ENCODE measurements at regions not wholly inside any gene's neighbourhood (a gene's known extent, or its start where the extent isn't known, plus 50 kb on each side); places are given as distances from the start of the nearest gene placed in this dataset.
A peak's percentile ranks its signal among the peaks of the same experiment; 100 is the strongest.

GRCh38 chr12:60935981-60936761 lies 1324.0 kb upstream of the USP15 start:
- no peak for DNase-seq

GRCh38 chr12:60947533-60947932 lies 1312.7 kb upstream of the USP15 start:
- DNase-seq: no peak

GRCh38 chr12:60967128-60967527 lies 1293.1 kb upstream of the USP15 start:
- DNase-seq: no peak

- peak; percentile 4 for DNase-seq
Measured at GRCh38 chr12:60977966-60978365, 1282.2 kb upstream of the USP15 start.

GRCh38 chr12:60980558-60980957 lies 1279.6 kb upstream of the USP15 start:
- no peak for DNase-seq

GRCh38 chr12:60981473-60981872 lies 1278.7 kb upstream of the USP15 start:
- no peak for DNase-seq

GRCh38 chr12:60992087-60992486 lies 1268.1 kb upstream of the USP15 start:
- no peak for DNase-seq

- no peak for DNase-seq
Measured at GRCh38 chr12:60995256-60995825, 1264.9 kb upstream of the USP15 start.

- no peak for DNase-seq
Measured at GRCh38 chr12:60997869-60998378, 1262.3 kb upstream of the USP15 start.

GRCh38 chr12:61009192-61009591 lies 1251.0 kb upstream of the USP15 start:
- no peak for DNase-seq

GRCh38 chr12:61011767-61012423 lies 1248.3 kb upstream of the USP15 start:
- no peak for DNase-seq

- no peak for DNase-seq
Measured at GRCh38 chr12:61018571-61018970, 1241.6 kb upstream of the USP15 start.

- DNase-seq: no peak
Measured at GRCh38 chr12:61023231-61023630, 1237.0 kb upstream of the USP15 start.

GRCh38 chr12:61029516-61029915 lies 1230.7 kb upstream of the USP15 start:
- no peak for DNase-seq

- DNase-seq: no peak
Measured at GRCh38 chr12:61037792-61038191, 1222.4 kb upstream of the USP15 start.

GRCh38 chr12:61043838-61044237 lies 1216.4 kb upstream of the USP15 start:
- DNase-seq: no peak

- no peak for DNase-seq
Measured at GRCh38 chr12:61044766-61045165, 1215.4 kb upstream of the USP15 start.

- no peak for DNase-seq
Measured at GRCh38 chr12:61070640-61071414, 1189.4 kb upstream of the USP15 start.

GRCh38 chr12:61072717-61073116 lies 1187.5 kb upstream of the USP15 start:
- DNase-seq: no peak

GRCh38 chr12:61095111-61095510 lies 1165.1 kb upstream of the USP15 start:
- DNase-seq: no peak

GRCh38 chr12:61098031-61098580 lies 1162.1 kb upstream of the USP15 start:
- DNase-seq: no peak

- DNase-seq: no peak
Measured at GRCh38 chr12:61107118-61107517, 1153.1 kb upstream of the USP15 start.

- no peak for DNase-seq
Measured at GRCh38 chr12:61111218-61111617, 1149.0 kb upstream of the USP15 start.
